GM21717 (cell line): ENCODE measurements at regions not wholly inside any gene's neighbourhood (a gene's known extent, or its start where the extent isn't known, plus 50 kb on each side); places are given as distances from the start of the nearest gene placed in this dataset.

Experiments used
- ATAC-seq: cut with Tn5 transposase; IDR thresholded peaks from one replicate; pipeline ENCODE4 v1.9.1; 2021; ENCODE audit warnings: mild to moderate bottlenecking, moderate library complexity; ENCODE audit not compliant: unreplicated experiment

DNA sequence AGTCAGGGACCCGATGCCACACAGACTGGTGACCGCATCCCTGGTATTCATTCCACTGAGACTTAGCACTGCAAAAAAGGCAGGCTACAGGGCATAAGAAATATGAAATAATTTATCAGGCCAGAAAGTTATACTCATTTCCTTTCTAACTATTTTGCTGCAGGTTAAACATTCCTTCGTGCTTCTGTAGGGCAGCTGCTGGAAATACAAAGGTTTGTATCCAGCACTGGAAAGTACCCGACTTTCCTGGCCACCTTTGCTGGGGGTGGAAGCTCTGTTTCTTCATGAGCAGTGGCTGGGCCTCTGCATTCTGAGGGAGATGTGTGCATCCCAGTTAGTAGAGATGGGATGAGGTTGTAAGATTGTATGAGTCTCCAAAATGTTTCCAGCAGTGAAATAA lies 478.6 kb upstream of the WWC1 start:
- no peak for ATAC-seq

DNA sequence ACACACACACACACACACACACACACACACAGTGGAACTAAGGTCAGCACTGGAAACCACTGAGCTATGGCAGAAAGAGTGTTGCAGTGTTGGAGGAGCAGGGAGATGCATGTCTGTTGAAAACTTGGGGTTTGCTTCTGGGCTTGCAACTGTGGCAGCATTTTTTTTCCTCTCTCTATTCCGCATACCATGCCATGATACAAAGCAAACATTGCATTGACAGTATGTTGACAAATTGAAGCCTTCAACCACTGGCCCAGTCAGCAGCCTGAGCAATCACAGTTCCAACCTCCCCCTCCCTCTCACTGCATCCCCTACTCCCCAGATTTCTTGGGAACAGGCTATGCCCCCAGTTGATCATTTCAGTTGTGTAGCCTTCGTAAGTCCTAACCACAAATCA lies 478.1 kb upstream of the WWC1 start:
- no peak for ATAC-seq

DNA sequence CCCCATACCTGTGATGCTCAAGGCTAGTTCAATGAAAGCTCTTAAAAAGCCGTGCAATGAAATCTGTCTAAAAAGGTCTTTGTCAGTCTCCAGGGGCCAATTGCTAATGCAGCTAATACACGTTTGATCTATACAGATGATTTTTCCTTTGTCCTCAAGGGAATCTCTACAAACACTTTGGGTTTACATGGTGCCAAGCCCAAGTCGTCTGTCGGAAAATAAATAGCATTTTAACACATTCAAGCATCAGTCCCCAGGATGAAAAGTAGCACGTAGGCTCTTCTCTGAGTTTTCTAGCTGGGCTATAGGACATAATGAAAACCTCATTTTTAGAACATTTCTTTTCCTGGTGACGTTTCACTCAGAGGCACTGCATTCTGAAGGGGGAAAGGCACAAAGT lies 477.4 kb upstream of the WWC1 start:
- ATAC-seq, result no peak

DNA sequence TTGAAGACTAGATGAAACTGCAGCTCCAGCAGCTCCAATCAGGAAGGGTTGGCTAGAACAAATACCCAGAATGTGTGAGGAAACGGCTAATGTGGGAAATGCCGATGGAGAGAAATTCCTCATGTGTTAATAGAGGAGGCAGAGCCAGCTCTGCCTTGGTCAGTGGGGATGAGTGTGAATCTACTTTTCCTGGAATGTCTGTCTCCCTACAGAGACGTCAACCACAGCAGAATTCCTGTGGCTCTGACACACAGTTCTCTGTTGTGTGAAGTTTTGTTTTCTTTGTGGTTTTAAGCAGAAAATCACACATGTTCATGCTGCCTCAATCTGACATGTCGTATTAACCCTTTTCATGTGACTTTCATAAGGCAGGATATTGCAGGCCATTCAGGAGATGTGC lies 476.6 kb upstream of the WWC1 start:
- no peak for ATAC-seq

DNA sequence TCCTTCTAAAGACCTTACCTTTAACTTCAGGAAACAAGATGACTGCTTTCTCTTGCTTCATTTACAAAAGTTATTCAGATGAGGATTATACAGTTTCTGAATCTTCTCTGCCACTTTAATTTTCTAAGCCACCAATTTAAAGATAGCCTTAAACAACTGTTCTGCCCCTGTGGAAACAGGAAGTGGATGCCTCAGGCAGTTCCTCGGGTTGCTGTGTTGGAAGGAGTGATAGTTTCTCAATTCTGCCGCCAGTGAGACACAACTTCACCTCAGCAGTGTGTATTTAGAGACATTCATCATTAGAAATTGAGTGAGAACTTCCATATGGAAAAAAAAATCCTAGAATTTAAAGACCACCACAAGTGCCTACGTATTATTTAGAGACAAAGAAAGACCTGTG lies 475.1 kb upstream of the WWC1 start:
- no peak for ATAC-seq

DNA sequence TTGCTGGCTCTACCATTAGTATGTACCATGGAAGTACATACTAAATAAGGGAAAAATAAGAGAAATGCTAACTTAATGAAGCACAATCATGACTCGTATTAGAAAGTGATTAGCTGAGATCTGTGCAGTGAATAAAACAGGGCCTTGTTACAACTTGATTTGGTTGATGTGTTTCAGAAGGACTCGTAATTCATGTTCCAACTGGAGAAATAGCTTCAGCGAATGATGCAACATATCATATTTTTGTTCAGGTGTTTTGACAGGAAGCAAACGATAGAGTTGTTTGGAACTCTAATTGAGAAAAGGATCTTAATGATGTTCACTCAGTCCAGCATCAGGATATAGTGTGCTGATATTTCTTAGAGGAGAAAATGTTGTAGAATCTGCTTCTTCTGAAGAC lies 474.6 kb upstream of the WWC1 start:
- ATAC-seq, result no peak

DNA sequence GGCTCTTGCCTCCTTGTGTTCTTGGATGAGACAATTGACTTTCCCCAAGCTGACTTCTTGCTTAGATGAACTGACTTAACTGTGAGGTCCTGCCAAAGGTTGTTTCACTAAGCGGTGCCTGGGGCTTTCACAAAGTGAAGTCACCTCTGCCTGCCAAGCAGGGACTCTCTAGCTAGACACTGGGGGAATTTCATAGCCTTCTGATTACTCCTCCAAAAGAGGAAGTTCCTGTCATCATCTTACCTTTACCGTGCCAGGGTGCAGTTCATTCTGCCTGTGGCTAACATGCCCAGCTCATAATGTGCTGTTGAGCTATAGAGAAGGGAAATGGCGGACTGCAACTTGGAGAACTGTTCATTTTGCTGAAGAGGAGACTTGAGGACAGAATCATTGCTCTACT lies 472.0 kb upstream of the WWC1 start:
- ATAC-seq, result peak; percentile 97

DNA sequence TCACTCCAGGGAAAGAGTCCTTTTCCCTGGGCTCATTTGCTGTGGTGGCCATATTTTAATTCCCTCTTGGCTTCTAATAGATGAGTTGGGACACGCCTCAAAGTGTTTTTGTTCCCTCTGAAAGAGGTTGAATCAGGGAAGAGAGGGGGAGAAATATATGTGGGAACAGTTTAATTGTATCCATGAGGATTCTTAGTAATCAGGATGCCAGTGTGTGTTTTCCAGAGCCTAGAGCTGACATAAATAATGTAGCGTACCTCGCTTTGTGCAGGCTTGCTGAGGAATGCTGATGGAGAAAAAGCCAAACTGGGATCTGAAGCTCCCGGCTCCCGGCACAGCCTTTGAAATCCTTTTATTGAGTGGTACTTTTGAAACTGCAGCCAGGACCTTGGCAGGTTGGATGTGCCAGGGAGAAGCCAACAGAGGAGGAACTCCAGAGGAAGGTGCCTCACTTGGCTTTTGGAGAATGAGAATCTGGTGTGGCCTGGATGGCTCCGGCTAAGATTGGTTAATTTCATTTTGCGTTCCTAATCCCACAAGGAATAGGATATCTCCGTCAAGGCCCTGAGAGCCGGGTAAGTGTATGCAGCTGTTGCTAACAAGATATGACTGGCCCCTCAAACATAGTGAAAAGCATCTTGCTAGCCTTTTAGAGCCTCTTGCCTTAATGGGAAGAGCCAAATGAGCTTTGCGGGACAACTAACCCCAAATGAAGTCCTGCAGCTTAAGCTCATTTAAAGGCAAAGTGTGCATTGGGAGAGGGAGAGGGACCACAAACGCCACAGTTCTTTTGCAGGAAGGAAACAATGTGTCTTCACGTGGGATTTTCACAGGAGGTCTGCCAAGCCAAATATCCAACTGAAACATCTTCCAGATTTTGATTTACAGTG lies 471.1 kb upstream of the WWC1 start:
- no peak for ATAC-seq

DNA sequence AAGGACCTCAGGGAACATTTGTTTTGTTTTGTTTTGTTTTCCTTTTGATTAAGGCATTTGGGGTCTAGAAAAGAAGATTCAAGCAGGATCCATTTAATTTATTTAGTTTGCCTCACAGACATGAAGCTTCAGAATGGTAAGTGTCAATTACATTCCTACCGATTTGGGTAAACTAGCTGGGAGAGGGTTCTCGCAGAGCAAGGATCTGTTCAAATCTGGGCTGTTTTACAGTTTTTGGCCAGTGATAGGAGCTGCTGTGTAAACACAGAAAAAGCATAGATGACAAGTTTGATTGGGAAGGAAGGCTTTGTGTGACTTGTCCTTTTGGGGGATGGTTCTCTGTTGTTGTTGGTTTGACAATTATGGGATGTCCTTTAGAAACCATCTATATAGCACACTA lies 470.3 kb upstream of the WWC1 start:
- no peak for ATAC-seq

DNA sequence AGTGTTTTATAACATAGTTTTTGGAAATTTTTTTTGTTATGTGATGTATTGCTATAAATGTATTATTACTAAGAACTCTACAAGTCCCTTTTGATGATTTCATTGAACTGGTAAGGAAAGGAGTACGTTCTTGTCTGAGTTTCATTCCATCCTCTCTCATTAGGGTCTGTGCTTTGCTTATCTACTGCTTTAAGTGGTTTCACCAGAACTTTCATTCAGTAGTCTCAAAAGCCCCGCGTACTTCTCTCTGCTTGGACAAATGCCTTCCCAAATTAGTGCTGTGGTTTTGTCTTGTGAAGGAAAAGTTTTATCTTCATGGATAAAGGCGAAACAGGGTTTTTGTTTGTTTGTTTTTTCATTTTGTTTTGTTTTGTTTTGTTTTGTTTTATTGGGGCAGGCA lies 469.8 kb upstream of the WWC1 start:
- ATAC-seq, result no peak

DNA sequence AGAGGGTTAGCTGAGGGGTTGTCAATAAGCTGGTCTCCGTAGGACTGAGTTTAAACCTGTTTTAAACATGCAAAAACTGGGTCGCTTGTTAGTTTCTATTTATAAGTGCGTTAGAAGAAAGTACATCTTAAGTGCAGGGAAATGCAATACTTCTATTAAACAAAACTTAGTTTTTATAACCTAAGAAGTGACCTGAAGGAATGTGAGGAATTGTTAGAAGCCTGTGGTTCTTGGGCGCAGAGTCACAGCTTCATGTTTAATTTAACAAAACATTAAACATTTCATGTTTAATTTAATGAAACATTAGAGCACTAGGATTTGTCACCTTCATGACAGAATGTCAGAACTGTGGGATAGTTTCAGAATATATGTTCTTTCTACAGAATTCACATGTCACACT lies 469.2 kb upstream of the WWC1 start:
- no peak for ATAC-seq

DNA sequence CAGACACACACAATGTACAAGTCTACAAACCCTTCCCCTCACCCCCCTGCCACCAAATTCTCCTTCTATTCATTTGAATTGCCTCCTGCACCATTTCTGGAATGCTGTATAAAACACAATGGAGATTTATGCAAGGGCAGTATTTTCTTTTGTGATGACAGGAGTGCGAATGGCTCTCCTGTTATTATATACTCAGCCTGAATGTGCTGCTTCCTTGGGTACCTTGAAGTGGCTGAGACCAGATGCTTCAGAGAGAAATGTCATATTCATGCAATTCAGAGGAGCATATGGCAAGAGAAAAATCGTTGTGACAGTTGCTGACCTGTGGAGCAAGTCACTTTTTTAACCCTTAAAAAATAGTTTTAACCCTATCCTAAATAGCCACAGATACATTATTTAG lies 468.0 kb upstream of the WWC1 start:
- no peak for ATAC-seq

DNA sequence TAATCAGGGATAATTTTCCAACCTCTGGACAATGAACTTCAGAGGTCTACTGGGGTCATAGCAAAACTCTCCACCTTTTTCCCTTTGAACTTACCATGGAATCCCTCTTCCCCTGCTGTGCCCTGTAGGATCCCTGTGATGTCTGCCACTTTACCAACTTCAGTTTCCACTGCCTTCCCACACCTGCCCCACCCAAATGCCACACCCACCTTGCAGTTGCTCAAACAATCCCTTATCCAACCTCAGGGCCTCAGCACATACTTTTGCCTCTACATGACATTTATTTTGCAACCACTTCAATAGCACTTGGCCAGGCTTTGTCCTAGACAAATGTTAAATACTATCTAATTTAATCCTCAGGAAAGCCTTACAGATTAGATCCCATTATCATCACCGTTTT lies 463.7 kb upstream of the WWC1 start:
- ATAC-seq, result no peak

DNA sequence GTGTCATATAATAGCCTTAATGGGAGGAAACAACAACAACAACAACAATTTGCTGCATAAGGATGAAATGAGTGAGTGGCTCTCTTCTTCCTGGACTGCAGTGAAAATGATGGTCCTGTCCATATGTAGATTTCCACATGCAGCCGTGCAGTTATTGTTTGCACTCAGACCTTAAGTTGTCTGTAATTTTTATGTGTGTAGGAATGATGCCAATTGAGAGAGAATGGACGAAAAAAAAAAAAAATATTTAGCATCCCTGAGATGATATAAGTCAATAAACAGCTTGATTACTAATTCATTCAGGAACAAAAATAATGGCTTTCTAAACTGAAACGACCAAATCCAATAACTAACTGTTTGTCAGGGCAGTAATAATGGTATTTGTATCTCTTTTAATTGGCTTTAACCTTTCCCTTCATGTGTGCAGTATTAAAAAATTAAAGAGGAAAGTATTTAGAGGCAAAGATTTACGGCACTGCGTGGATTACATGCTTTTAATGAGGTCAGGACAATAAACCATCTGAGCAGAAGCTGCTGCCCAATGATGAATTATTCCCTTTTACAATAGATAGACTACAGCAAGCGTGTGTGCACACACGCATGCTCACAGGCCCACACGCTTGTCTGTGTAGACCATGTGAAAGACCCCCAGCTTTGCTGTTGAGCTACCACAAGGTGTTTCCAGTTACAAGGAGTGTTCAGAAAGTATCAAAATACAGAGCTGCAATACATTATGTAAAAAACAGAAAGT lies 459.5 kb upstream of the WWC1 start:
- no peak for ATAC-seq

DNA sequence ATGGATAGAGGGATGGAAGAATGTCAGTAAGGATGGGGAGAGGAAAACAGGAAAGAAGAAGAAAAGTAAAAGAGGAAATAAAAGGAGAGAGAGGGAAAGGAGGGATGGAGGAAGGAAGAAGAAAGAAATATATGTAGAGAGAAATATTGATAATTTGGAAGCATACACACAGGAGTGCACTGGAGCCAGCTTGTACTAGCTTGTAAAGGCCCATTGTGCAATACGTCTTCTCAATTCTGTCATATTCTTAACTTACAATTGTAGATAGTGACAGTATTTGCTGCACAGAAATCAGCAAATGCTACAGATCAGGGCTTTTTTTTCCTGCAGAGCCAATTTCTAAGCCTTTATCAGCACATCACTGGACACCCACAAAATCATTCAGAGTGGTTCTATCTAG lies 458.8 kb upstream of the WWC1 start:
- no peak for ATAC-seq

DNA sequence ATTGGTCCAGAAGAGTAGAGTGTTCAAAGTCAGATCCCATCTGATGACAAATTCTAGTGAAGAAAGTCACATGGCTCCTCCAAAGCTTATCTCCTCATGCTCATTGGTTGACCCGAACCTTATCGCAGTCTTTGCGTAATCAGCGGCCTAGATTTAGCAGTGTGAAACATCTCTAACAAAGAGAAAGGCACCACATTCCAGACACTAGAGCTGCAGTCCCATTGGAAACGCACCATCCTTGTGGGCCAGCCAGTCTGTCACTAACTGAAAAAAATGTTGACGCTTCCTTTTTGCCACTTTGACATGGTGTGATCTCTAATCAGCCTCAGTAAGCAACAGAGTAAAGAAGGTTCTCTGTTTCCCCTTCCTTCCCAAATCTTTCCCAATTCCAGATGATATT lies 458.0 kb upstream of the WWC1 start:
- no peak for ATAC-seq

DNA sequence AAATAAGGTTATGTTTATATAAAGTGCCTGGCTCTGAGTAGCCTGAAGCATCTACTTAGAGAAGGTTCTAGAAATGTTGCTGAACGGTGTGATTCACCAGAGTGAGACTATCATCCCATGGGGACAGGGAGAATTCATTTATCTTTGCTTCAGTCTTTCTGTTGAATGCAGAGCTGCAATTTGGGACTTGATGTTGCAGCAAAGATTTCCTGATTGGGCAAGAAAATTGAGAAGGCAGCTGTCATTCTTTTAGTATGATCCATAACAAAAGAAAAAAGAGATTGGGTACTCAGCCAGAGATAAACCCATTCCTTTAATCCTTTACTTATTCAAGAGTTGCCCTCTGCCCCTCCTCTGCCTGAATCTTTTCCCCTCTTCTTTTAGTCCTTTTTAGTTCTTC lies 456.3 kb upstream of the WWC1 start:
- ATAC-seq, result no peak

DNA sequence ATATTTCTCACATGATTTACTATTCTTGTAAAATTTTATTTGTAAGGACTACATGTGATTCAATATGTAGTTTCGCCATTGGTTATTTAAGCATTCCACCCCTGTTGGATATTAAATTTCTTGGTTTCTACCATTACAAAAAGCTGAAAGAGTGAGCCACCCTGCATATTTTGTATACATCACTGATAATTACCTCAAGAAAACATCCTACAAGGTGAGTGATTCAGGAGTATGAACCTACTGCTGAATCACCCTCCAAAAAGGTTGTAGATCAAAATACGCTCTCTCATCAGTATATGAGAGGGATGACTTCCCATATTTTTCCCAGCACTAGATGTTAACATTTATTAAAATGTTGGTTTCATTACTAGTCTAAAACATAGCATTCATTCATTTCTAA lies 454.3 kb upstream of the WWC1 start:
- ATAC-seq, result no peak

DNA sequence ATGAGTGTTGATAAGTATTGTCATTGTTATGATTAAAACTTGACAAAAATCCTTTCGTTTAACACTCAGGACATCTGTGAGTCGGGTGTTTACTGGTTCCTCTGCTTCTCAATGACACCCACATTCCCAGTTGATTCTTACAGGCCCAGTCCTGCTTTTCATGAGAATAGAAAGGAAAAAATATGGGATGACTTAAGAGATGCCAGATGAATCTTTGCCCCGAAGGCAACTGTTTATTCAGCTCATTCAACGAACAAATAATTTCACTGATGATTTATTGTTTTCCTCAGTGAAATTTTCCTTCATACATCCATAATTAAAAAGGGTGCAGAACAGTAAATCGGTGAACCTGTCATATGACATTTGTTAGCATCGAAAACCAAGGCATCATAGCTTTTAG lies 452.4 kb upstream of the WWC1 start:
- no peak for ATAC-seq

DNA sequence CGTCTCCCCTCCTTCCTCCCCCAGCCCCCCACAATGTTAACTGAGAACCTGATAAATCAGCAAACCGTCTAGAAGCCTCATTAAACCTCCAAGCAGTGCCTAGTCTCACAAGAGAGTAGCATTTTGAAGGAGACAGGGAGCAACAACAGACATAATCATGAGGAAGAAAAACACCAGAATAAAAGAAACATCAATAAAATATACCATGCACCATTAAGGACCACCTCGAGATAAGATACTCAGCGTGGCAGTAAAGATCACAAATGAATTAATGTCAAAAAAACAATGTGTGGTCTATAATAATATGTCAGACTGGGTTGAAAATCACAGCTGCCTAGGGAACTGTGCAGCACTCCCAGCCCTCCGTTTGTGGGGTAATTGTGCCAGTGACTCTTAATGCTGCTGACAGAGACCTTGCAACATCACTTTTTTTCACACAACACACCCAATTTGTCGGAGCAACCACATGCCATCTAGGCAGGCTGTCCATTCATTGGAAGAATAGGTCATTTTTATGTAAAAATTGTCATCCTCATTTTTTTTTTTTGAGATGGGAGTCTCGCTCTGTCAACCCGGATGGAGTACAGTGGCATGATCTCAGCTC lies 450.8 kb upstream of the WWC1 start:
- no peak for ATAC-seq

DNA sequence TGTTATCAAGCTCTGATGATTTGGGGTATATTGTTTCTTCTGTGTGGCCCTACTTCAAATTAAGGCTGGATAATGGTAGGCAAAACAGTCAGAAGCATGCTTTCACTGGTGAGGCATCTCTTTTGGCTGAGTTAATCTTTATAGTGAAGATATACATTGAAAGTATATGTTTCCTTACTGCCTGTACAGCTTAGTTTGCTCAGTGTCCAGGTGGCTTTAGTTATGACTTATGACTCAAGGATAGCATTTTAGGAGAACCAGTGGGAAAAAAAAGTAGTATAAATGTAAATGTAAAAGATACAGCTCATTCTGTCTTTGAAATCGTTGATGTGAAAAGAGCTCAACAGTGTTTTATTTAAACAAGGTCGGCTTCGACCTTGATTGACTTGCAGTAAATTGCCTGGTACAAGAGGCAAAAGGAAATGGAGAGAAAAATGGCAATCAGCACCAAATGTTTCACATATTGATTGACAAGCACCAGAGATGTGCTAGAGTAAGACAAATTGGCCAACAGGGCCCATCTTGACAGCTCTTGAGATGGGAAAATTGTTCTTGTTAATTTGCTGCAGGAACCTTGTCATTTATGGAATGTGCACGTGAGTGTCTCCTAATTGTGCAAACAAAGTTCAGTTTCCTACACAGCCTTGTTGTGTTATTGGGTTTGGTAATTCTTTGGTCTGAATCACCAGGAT lies 447.4 kb upstream of the WWC1 start:
- ATAC-seq, result no peak
